ENCODE measurements at regions not wholly inside any gene's neighbourhood (a gene's known extent, or its start where the extent isn't known, plus 50 kb on each side); places are given as distances from the start of the nearest gene placed in this dataset.

DNA sequence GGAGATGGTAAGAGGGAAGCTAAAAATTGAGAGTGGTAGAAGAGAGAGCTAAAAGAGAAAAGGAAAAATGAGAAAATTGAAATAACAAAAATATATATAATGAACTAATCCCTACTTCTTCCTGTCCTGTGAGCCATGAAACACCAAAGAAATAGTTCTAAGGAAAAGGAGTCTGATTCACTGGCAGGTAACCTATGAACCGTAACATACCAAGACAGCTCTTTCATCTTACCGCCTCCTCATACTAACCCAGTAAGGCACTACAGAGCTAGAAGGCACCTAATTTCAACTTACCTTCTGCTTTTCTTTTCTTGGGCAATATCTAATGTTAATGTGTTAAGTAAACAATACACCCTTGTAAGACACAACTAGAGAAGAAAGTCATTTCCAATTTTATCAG, 297.7 kb upstream of the DIAPH2 start:
- POLR2A ChIA-PET: no interaction called here
- no peak for ATAC-seq
- no peak for TF ChIP-seq CTCF (IDR thresholded peaks at IDR 0.05)

GRCh38 chrX:96387801-96388200, 296.8 kb upstream of the DIAPH2 start:
- no peak for ATAC-seq
- intact Hi-C loops (cut with micrococcal nuclease): no loop called here
- Mint-ChIP-seq H3K9me3 (no peaks in the 10 kb centered on the region), H3K4me3 (no peak overlapping the region), H3K36me3 (ENCODE audit: low read depth) (no peaks in the 10 kb centered on the region), H3K27me3 (no peaks in the 10 kb centered on the region), H3K27ac (no peak overlapping the region), H3K4me1 (ENCODE audit: low read depth) (no peaks in the 10 kb centered on the region)
- DNase-seq: no peak
- ChIA-PET POLR2A (no interaction called here), CTCF (no interaction called here)
- no peak for TF ChIP-seq CTCF (IDR thresholded peaks at IDR 0.05)

More for the DNA sequence above, 297.7 kb upstream of the DIAPH2 start:
- H3K27me3 Mint-ChIP-seq: no peaks in the 10 kb centered on the region
- CTCF ChIA-PET: no interaction called here
- no peak overlapping the region for H3K4me3 Mint-ChIP-seq
- DNase-seq: no peak
- no peaks in the 10 kb centered on the region for H3K9me3 Mint-ChIP-seq
- H3K27ac Mint-ChIP-seq: no peak overlapping the region
- H3K36me3 Mint-ChIP-seq (ENCODE audit: low read depth): no peaks in the 10 kb centered on the region
- intact Hi-C loops (cut with micrococcal nuclease): no loop called here
- H3K4me1 Mint-ChIP-seq (ENCODE audit: low read depth): no peaks in the 10 kb centered on the region

GRCh38 chrX:96389281-96390047, 295.2 kb upstream of the DIAPH2 start:
- Mint-ChIP-seq H3K27me3 (no peaks in the 10 kb centered on the region), H3K27ac (no peak overlapping the region), H3K4me1 (ENCODE audit: low read depth) (no peaks in the 10 kb centered on the region), H3K4me3 (no peak overlapping the region), H3K9me3 (no peaks in the 10 kb centered on the region), H3K36me3 (ENCODE audit: low read depth) (no peaks in the 10 kb centered on the region)
- ATAC-seq (no peak), DNase-seq (no peak)
- CTCF ChIA-PET: no interaction called here
- intact Hi-C loops (cut with micrococcal nuclease): no loop called here
- no peak for TF ChIP-seq CTCF (IDR thresholded peaks at IDR 0.05)
- POLR2A ChIA-PET: no interaction called here

- ChIA-PET POLR2A (no interaction called here), CTCF (no interaction called here)
- intact Hi-C loops (cut with micrococcal nuclease): no loop called here
- H3K9me3 Mint-ChIP-seq: no peaks in the 10 kb centered on the region
- no peaks in the 10 kb centered on the region for H3K27me3 Mint-ChIP-seq
- TF ChIP-seq CTCF (IDR thresholded peaks at IDR 0.05): no peak
- H3K27ac Mint-ChIP-seq: no peak overlapping the region
- no peak overlapping the region for H3K4me3 Mint-ChIP-seq
- DNase-seq: no peak
- ATAC-seq: no peak
- H3K36me3 Mint-ChIP-seq (ENCODE audit: low read depth): no peaks in the 10 kb centered on the region
- no peaks in the 10 kb centered on the region for H3K4me1 Mint-ChIP-seq (ENCODE audit: low read depth)
Observed at GRCh38 chrX:96394598-96394997, 290.0 kb upstream of the DIAPH2 start.

GRCh38 chrX:96403446-96403845, 281.2 kb upstream of the DIAPH2 start:
- DNase-seq: no peak
- H3K27ac Mint-ChIP-seq: no peak overlapping the region
- ChIA-PET CTCF (no interaction called here), POLR2A (no interaction called here)
- no peak overlapping the region for H3K4me3 Mint-ChIP-seq
- TF ChIP-seq CTCF (IDR thresholded peaks at IDR 0.05): no peak
- peaks cover 1% of the 10 kb centered on the region for H3K27me3 Mint-ChIP-seq
- H3K36me3 Mint-ChIP-seq (ENCODE audit: low read depth): no peaks in the 10 kb centered on the region
- H3K9me3 Mint-ChIP-seq: no peaks in the 10 kb centered on the region
- ATAC-seq: no peak
- no peaks in the 10 kb centered on the region for H3K4me1 Mint-ChIP-seq (ENCODE audit: low read depth)
- intact Hi-C loops (cut with micrococcal nuclease): no loop called here

Data from activated CD8-positive, alpha-beta T cell treated with anti-CD3 and anti-CD28 coated beads for 36 hours (primary cell).